Liver (tissue), 8 donors: ENCODE measurements at regions not wholly inside any gene's neighbourhood (a gene's known extent, or its start where the extent isn't known, plus 50 kb on each side); places are given as distances from the start of the nearest gene placed in this dataset.

ENCODE experiments used
- DNase-seq: peaks from one replicate; pipeline ENCODE4 v3.0.0-alpha.2; 2017; ENCODE audit warnings: low spot score
- H3K27ac ChIP-seq, 2 donors: one replicate each; pipeline ENCODE4 v1.7.0; 2013; ENCODE audit warnings: inconsistent platforms in 2 of 2, low read length in 2 of 2, control low read depth in 1 of 2, low read depth in 1 of 2, mild to moderate bottlenecking in 1 of 2
- H3K27me3 ChIP-seq, 4 donors: one replicate each; pipeline versions ENCODE4 v1.6.1 to v1.7.0; 2013; ENCODE audit warnings: low read length in 3 of 4, inconsistent platforms in 1 of 4, mild to moderate bottlenecking in 1 of 4, moderate library complexity in 1 of 4; ENCODE audit not compliant: control insufficient read depth in 4 of 4, insufficient read depth in 4 of 4
- H3K36me3 ChIP-seq, 4 donors: one replicate each; pipeline versions ENCODE4 v1.6.1 to v1.7.0; 2013; ENCODE audit warnings: low read length in 3 of 4, mild to moderate bottlenecking in 3 of 4, low read depth in 1 of 4, moderate library complexity in 1 of 4; ENCODE audit not compliant: control insufficient read depth in 4 of 4, insufficient read depth in 3 of 4
- H3K4me1 ChIP-seq, 4 donors: one replicate each; pipeline versions ENCODE4 v1.6.1 to v1.7.0; 2013; ENCODE audit warnings: low read length in 3 of 4, mild to moderate bottlenecking in 3 of 4, moderate library complexity in 1 of 4; ENCODE audit not compliant: control insufficient read depth in 4 of 4, insufficient read depth in 4 of 4
- H3K4me3 ChIP-seq, 3 donors: one replicate each; pipeline versions ENCODE4 v1.6.1 to v1.7.0; 2013; ENCODE audit warnings: low read length in 3 of 3, control low read depth in 1 of 3, low read depth in 1 of 3, mild to moderate bottlenecking in 1 of 3
- H3K9ac ChIP-seq, 2 donors: one replicate each; pipeline ENCODE4 v1.7.0; 2013; ENCODE audit warnings: low read length in 2 of 2, mild to moderate bottlenecking in 2 of 2, moderate library complexity in 2 of 2, control low read depth in 1 of 2, low read depth in 1 of 2
- H3K9me3 ChIP-seq, 4 donors: one replicate each; pipeline versions ENCODE4 v1.6.1 to v1.7.0; 2013; ENCODE audit warnings: low read length in 3 of 4; ENCODE audit not compliant: control insufficient read depth in 4 of 4
- CTCF ChIP-seq: fragments of 150-350 bp; IDR thresholded peaks from 2 replicates; pipeline ENCODE4 v1.5.1; 2017; ENCODE audit warnings: improper control_type of control experiment, low read depth, low read length; ENCODE audit not compliant: missing input control
- EGR1 ChIP-seq, 2 donors: IDR thresholded peaks; 2 replicates each; pipeline ENCODE4 v1.6.1; 2016 to 2018; ENCODE audit warnings: antibody characterized with exemption in 2 of 2, low read depth in 2 of 2
- FOXA1 ChIP-seq: IDR thresholded peaks from 2 replicates; pipeline ENCODE4 v1.6.1; 2016; ENCODE audit warnings: antibody characterized with exemption
- FOXA2 ChIP-seq: IDR thresholded peaks from 2 replicates; pipeline ENCODE4 v1.6.1; 2016; ENCODE audit warnings: antibody characterized with exemption
- GABPA ChIP-seq, 2 donors: IDR thresholded peaks in 1 of 2; conservative IDR thresholded peaks in 1 of 2; 2 replicates each; pipeline ENCODE4 v1.6.1; 2016; ENCODE audit warnings: antibody characterized with exemption in 2 of 2, mild to moderate bottlenecking in 1 of 2, moderate library complexity in 1 of 2
- HNF4A ChIP-seq, 2 donors: conservative IDR thresholded peaks; 2 replicates each; pipeline ENCODE4 v1.6.1; 2016; ENCODE audit warnings: antibody characterized with exemption in 2 of 2, mild to moderate bottlenecking in 2 of 2
- HNF4G ChIP-seq: IDR thresholded peaks from 2 replicates; pipeline ENCODE4 v1.6.1; 2016; ENCODE audit warnings: antibody characterized with exemption
- JUND ChIP-seq, 2 donors: IDR thresholded peaks; 2 replicates each; pipeline ENCODE4 v1.6.1; 2016; ENCODE audit warnings: antibody characterized with exemption in 2 of 2
- MAX ChIP-seq: IDR thresholded peaks from 2 replicates; pipeline ENCODE4 v1.6.1; 2016; ENCODE audit warnings: antibody characterized with exemption
- NR2F2 ChIP-seq: IDR thresholded peaks from 2 replicates; pipeline ENCODE4 v1.6.1; 2016; ENCODE audit warnings: antibody characterized with exemption
- RAD21 ChIP-seq, 2 donors: IDR thresholded peaks; 2 replicates each; pipeline ENCODE4 v1.6.1; 2016; ENCODE audit warnings: antibody characterized with exemption in 2 of 2, mild to moderate bottlenecking in 2 of 2
- REST ChIP-seq: IDR thresholded peaks from 2 replicates; pipeline ENCODE4 v1.6.1; 2016; ENCODE audit warnings: antibody characterized with exemption, mild to moderate bottlenecking
- RXRA ChIP-seq, 2 donors: IDR thresholded peaks; 2 replicates each; pipeline ENCODE4 v1.6.1; 2017 to 2018; ENCODE audit warnings: antibody characterized with exemption in 2 of 2, mild to moderate bottlenecking in 1 of 2
- SP1 ChIP-seq: IDR thresholded peaks from 2 replicates; pipeline ENCODE4 v1.6.1; 2018; ENCODE audit warnings: antibody characterized with exemption, mild to moderate bottlenecking
- TAF1 ChIP-seq: conservative IDR thresholded peaks from 2 replicates; pipeline ENCODE4 v1.6.1; 2016; ENCODE audit warnings: antibody characterized with exemption, mild to moderate bottlenecking
- YY1 ChIP-seq: IDR thresholded peaks from 2 replicates; pipeline ENCODE4 v1.6.1; 2016; ENCODE audit warnings: antibody characterized with exemption, mild to moderate bottlenecking
- ZBTB33 ChIP-seq: IDR thresholded peaks from 2 replicates; pipeline ENCODE4 v1.6.1; 2016; ENCODE audit warnings: antibody characterized with exemption
- WGBS: extraction: QIAGEN DNeasy Blood & Tissue Kit; methylation state at CpG from one replicate; pipeline ENCODE4 v1.1.7; 2013; 5-methylcytosine and 5-hydroxymethylcytosine counted together
- TF ChIP-seq, protein P1 (sequence below): IDR thresholded peaks from 2 replicates; pipeline ENCODE4 v1.6.1; 2016; ENCODE audit warnings: antibody characterized with exemption
- donor health status: healthy.
- donor health status: healthy.
- donor health status: healthy.
- donor health status: healthy.
- donor health status: healthy.

- Histone ChIP-seq H3K9me3 (no peaks in the 10 kb centered on the region), H3K4me1 (no peaks in the 10 kb centered on the region)
- no peak for TF ChIP-seq REST
- TF ChIP-seq FOXA1, result no peak
- no peak for TF ChIP-seq HNF4G
- TF ChIP-seq NR2F2, result no peak
- no peak for TF ChIP-seq YY1
- TF ChIP-seq TAF1, result no peak
- no peak for TF ChIP-seq ZBTB33
- TF ChIP-seq RAD21 (IDR thresholded peaks at IDR 0.05), result no peak
Measured at GRCh38 chr2:166673986-166674385, 179.9 kb upstream of the SCN7A start.

GRCh38 chr2:166671801-166672200 is 177.8 kb upstream of the SCN7A start:
- Histone ChIP-seq H3K27me3 (peaks cover 0 to 3% (median 0%) of the 10 kb centered on the region in 4 donors), H3K27ac (no peak overlapping the region), H3K4me3 (no peak overlapping the region), H3K9me3 (no peaks in the 10 kb centered on the region), H3K4me1 (no peaks in the 10 kb centered on the region), H3K36me3 (no peaks in the 10 kb centered on the region), H3K9ac (no peak overlapping the region)
- no peak for DNase-seq
- 41% methylated on average over 1 of the region's 1 CpG for WGBS
- TF ChIP-seq, protein P1, sequence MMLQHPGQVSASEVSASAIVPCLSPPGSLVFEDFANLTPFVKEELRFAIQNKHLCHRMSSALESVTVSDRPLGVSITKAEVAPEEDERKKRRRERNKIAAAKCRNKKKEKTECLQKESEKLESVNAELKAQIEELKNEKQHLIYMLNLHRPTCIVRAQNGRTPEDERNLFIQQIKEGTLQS, result no peak
- TF ChIP-seq RXRA (IDR thresholded peaks at IDR 0.05) (no peak), FOXA1 (no peak), FOXA2 (no peak), HNF4G (no peak), TAF1 (no peak), REST (no peak), JUND (IDR thresholded peaks at IDR 0.05) (no peak), YY1 (no peak), CTCF (no peak), MAX (no peak), GABPA (IDR thresholded peaks at IDR 0.05 in 1 of 2, conservative IDR thresholded peaks at IDR 0.05 in 1 of 2) (no peak), SP1 (no peak), ZBTB33 (no peak), RAD21 (IDR thresholded peaks at IDR 0.05) (no peak), HNF4A (conservative IDR thresholded peaks at IDR 0.05) (no peak), NR2F2 (no peak), EGR1 (IDR thresholded peaks at IDR 0.05; ENCODE audit: low read depth in 2 of 2) (no peak)

More at GRCh38 chr2:166673986-166674385, 179.9 kb upstream of the SCN7A start:
- Histone ChIP-seq H3K27ac (no peak overlapping the region), H3K9ac (no peak overlapping the region), H3K27me3 (peaks cover 0 to 3% (median 0%) of the 10 kb centered on the region in 4 donors), H3K4me3 (no peak overlapping the region), H3K36me3 (no peaks in the 10 kb centered on the region)
- DNase-seq, result no peak
